HCT116 (cell line): ENCODE measurements at regions not wholly inside any gene's neighbourhood (a gene's known extent, or its start where the extent isn't known, plus 50 kb on each side); places are given as distances from the start of the nearest gene placed in this dataset.

Source experiments
- ATAC-seq: fragments of 200-7000 bp; cut with Tn5 transposase; 2 replicates; pipeline ENCODE4 v1.9.1; 2020; ENCODE audit warnings: mild to moderate bottlenecking, moderate library complexity
- BruUV-seq: library from RNA; stranded (reverse); fragments of 400-500 nt; replicated peaks from 2 replicates; lab custom pipeline; 2021; lab: Mats Ljungman, UMichigan
- CTCF ChIA-PET: fragments of 300-600 bp; sonication (Branson Sonifier 250); formaldehyde crosslinking; loops from one replicate; lab custom pipeline; 2021; ENCODE audit warnings: antibody characterized with exemption; lab: Charles Lee
- POLR2A ChIA-PET: fragments of 300-600, 350-600 bp; sonication (Branson Sonifier 250); formaldehyde crosslinking; loops from one replicate; lab custom pipeline; 2021; ENCODE audit warnings: antibody characterized with exemption; lab: Charles Lee
- RAD21 ChIA-PET, 2 experiments: fragments of 300-600 bp; sonication (Branson Sonifier 250); formaldehyde crosslinking; loops; one replicate each; lab custom pipeline; 2023; ENCODE audit warnings: low total read pairs in 2 of 2; ENCODE audit not compliant: uncharacterized antibody in 2 of 2, unreplicated experiment in 2 of 2, low non-redundant PET in 1 of 2; lab: Charles Lee
- DNase-seq: peaks from one replicate; pipeline ENCODE4 v3.0.0-alpha.2; 2010; ENCODE audit warnings: low read depth, low spot score
- H2AFZ ChIP-seq: fragments of 200-600 bp; shearing (Covaris generic), sonication (generic); 2 replicates; pipeline ENCODE4 v1.6.1; 2017; ENCODE audit warnings: low read depth, mixed run types, mixed read lengths, antibody characterized with exemption, low read length; ENCODE audit not compliant: poor library complexity, severe bottlenecking
- H3K27ac ChIP-seq: 2 replicates; pipeline ENCODE4 v1.5.1; 2012; ENCODE audit warnings: low read depth, low read length
- H3K27me3 ChIP-seq: fragments of 200-600 bp; sonication (generic); 2 replicates; pipeline ENCODE4 v1.6.1; 2016; ENCODE audit warnings: mixed run types, low read length, mixed read lengths; ENCODE audit not compliant: insufficient read depth
- H3K36me3 ChIP-seq, 2 experiments: fragments of 200-500 bp in 1 of 2; fragments of 200-600 bp in 1 of 2; sonication (Bioruptor generic) in 1 of 2; sonication (generic) in 1 of 2; 2 replicates each; pipeline versions ENCODE4 v1.5.1 to v1.6.1; 2014 to 2016; ENCODE audit warnings: low read length in 2 of 2, inconsistent platforms in 1 of 2, mixed read lengths in 1 of 2, mixed run types in 1 of 2; ENCODE audit not compliant: insufficient read depth in 2 of 2, control insufficient read depth in 1 of 2
- H3K4me1 ChIP-seq, 2 experiments: fragments of 200-600 bp in 1 of 2; sonication (generic) in 1 of 2; 2 replicates each; pipeline versions ENCODE4 v1.5.1 to v1.6.1; 2012 to 2017; ENCODE audit warnings: low read length in 2 of 2, inconsistent platforms in 1 of 2, mild to moderate bottlenecking in 1 of 2, mixed read lengths in 1 of 2, mixed run types in 1 of 2, moderate library complexity in 1 of 2; ENCODE audit not compliant: insufficient read depth in 2 of 2, control insufficient read depth in 1 of 2
- H3K4me2 ChIP-seq: fragments of 200-600 bp; sonication (generic); 2 replicates; pipeline ENCODE4 v1.6.1; 2017; ENCODE audit warnings: mixed run types, low read length, mixed read lengths
- H3K4me3 ChIP-seq, 2 experiments: fragments of 200-600 bp in 1 of 2; sonication (generic) in 1 of 2; replicated peaks in 1 of 2; 2 replicates each; pipeline ENCODE4 v1.5.1; 2011 to 2016; ENCODE audit warnings: low read length in 2 of 2, control low read depth in 1 of 2, low read depth in 1 of 2, mild to moderate bottlenecking in 1 of 2, mixed read lengths in 1 of 2, mixed run types in 1 of 2
- H3K79me2 ChIP-seq: fragments of 200-600 bp; sonication (generic); 2 replicates; pipeline ENCODE4 v1.6.1; 2017; ENCODE audit warnings: mild to moderate bottlenecking, mixed run types, low read length, moderate library complexity, mixed read lengths; ENCODE audit not compliant: insufficient read depth
- H3K9ac ChIP-seq: fragments of 200-600 bp; sonication (generic); 2 replicates; pipeline ENCODE4 v1.6.1; 2016; ENCODE audit warnings: low read length, mixed read lengths
- H3K9me2 ChIP-seq: fragments of 200-600 bp; sonication (generic), shearing (Covaris generic); 2 replicates; pipeline ENCODE4 v1.6.1; 2017; ENCODE audit warnings: mixed run types, mild to moderate bottlenecking, moderate library complexity; ENCODE audit not compliant: insufficient read depth
- H3K9me3 ChIP-seq, 2 experiments: fragments of 200-500 bp in 1 of 2; fragments of 200-600 bp in 1 of 2; sonication (Bioruptor generic) in 1 of 2; sonication (generic) in 1 of 2; 2 replicates each; pipeline ENCODE4 v1.6.1; 2014 to 2017; ENCODE audit warnings: low read length in 2 of 2, mixed read lengths in 2 of 2, inconsistent platforms in 1 of 2, low read depth in 1 of 2, mild to moderate bottlenecking in 1 of 2, mixed run types in 1 of 2, moderate library complexity in 1 of 2; ENCODE audit not compliant: control insufficient read depth in 1 of 2, insufficient read depth in 1 of 2
- H4K20me1 ChIP-seq: fragments of 200-600 bp; sonication (generic), shearing (Covaris generic); 2 replicates; pipeline ENCODE4 v1.6.1; 2017; ENCODE audit warnings: mixed run types, mild to moderate bottlenecking, moderate library complexity; ENCODE audit not compliant: insufficient read depth
- ATF3 ChIP-seq: IDR thresholded peaks from 2 replicates; pipeline ENCODE4 v1.6.1; 2012
- EZH2phosphoT487 ChIP-seq: fragments of 200-600 bp; IDR thresholded peaks from 2 replicates; pipeline ENCODE4 v1.6.1; 2018; ENCODE audit warnings: antibody characterized with exemption, borderline replicate concordance
- FOSL1 ChIP-seq: IDR thresholded peaks from 2 replicates; pipeline ENCODE4 v1.6.1; 2012; ENCODE audit warnings: low read depth
- JUND ChIP-seq: IDR thresholded peaks from 2 replicates; pipeline ENCODE4 v1.6.1; 2012
- MAX ChIP-seq: IDR thresholded peaks from 2 replicates; pipeline ENCODE4 v1.6.1; 2012
- SIN3A ChIP-seq: IDR thresholded peaks from 2 replicates; pipeline ENCODE4 v1.6.1; 2012; ENCODE audit warnings: low read depth
- TCF7L2 ChIP-seq: IDR thresholded peaks from 2 replicates; pipeline ENCODE4 v1.7.0; 2011; ENCODE audit warnings: borderline replicate concordance, inconsistent platforms; ENCODE audit not compliant: insufficient read depth, insufficient read length; ENCODE audit errors: extremely low read depth
- ZBTB33 ChIP-seq: IDR thresholded peaks from 2 replicates; pipeline ENCODE4 v1.6.1; 2011; ENCODE audit warnings: mild to moderate bottlenecking, low read length, moderate library complexity; ENCODE audit not compliant: insufficient replicate concordance; ENCODE audit errors: extremely low read depth
- ZNF274 ChIP-seq: fragments of 200-500 bp; sonication (Bioruptor generic); IDR thresholded peaks from 2 replicates; pipeline ENCODE4 v1.6.1; 2014; ENCODE audit warnings: mild to moderate bottlenecking, low read depth, low read length, inconsistent platforms
- intact Hi-C: fragments of 100-400 bp; cut with micrococcal nuclease; formaldehyde crosslinking; loops from 2 replicates; pipeline ENCODE4 v1.10.0; 2022

- TF ChIP-seq ZBTB33: no peak
- TF ChIP-seq JUND: no peak
- no peak for TF ChIP-seq ATF3
- no peak for TF ChIP-seq SIN3A
- TF ChIP-seq MAX: no peak
- no peak for TF ChIP-seq ZNF274
Measured at GRCh38 chr17:33493566-33493965, 200.5 kb upstream of the ASIC2 start (continued).

GRCh38 chr17:33494151-33494550 is 201.1 kb upstream of the ASIC2 start:
- CTCF ChIA-PET: no interaction called here
- Histone ChIP-seq H3K27me3 (0 out of 2 replicates have a peak, but pooled peaks cover 2% of the 10 kb centered on the region), H3K4me3 (no peak overlapping the region), H4K20me1 (no peaks in the 10 kb centered on the region), H3K9me3 (peaks cover 0 to 2% of the 10 kb centered on the region in 2 experiments; a peak in 1 of 4 replicates), H3K36me3 (no peaks in the 10 kb centered on the region), H3K9me2 (no peaks in the 10 kb centered on the region), H3K4me1 (no peaks in the 10 kb centered on the region), H3K27ac (no peak overlapping the region), H3K9ac (no peak overlapping the region), H3K79me2 (no peaks in the 10 kb centered on the region), H2AFZ (no peak overlapping the region), H3K4me2 (no peak overlapping the region)
- no peak for TF ChIP-seq TCF7L2
- no peak for TF ChIP-seq EZH2phosphoT487
- no peak for TF ChIP-seq FOSL1
- DNase-seq (no peak), ATAC-seq (no peak)
- POLR2A ChIA-PET: no interaction called here
- RAD21 ChIA-PET: no interaction called here
- no TSS peak for BruUV-seq
- intact Hi-C loops: no loop called here
